Thymus (tissue), 11 donors: ENCODE measurements at regions not wholly inside any gene's neighbourhood (a gene's known extent, or its start where the extent isn't known, plus 50 kb on each side); places are given as distances from the start of the nearest gene placed in this dataset.
A peak's percentile ranks its signal among the peaks of the same experiment; 100 is the strongest.
"Not testable (repeated sequence)": the region's sequence is repeated elsewhere in the genome, so short reads cannot be mapped to it uniquely, and the experiment has no call there.

Experiments
- DNase-seq, 9 donors: peaks; one replicate each; pipeline ENCODE4 v3.0.0-alpha.2; 2013; ENCODE audit warnings: low spot score in 9 of 9, low read depth in 6 of 9, missing footprints in 1 of 9
- H3K27ac ChIP-seq, 2 donors: one replicate each; pipeline ENCODE4 v1.5.1; 2013; ENCODE audit warnings: control low read depth in 1 of 2, low read depth in 1 of 2, low read length in 1 of 2, mild to moderate bottlenecking in 1 of 2, moderate library complexity in 1 of 2
- H3K27me3 ChIP-seq, 2 donors: one replicate each; pipeline ENCODE4 v1.5.1; 2013; ENCODE audit warnings: low read length in 1 of 2; ENCODE audit not compliant: control insufficient read depth in 2 of 2, insufficient read depth in 1 of 2
- H3K36me3 ChIP-seq, 2 donors: one replicate each; pipeline ENCODE4 v1.5.1; 2013; ENCODE audit warnings: low read length in 1 of 2, mild to moderate bottlenecking in 1 of 2, moderate library complexity in 1 of 2; ENCODE audit not compliant: control insufficient read depth in 2 of 2, insufficient read depth in 2 of 2
- H3K4me1 ChIP-seq, 2 donors: one replicate each; pipeline ENCODE4 v1.5.1; 2013; ENCODE audit warnings: low read length in 2 of 2; ENCODE audit not compliant: control insufficient read depth in 2 of 2, insufficient read depth in 2 of 2
- H3K4me3 ChIP-seq, 2 donors: one replicate each; pipeline ENCODE4 v1.5.1; 2013; ENCODE audit warnings: low read length in 2 of 2, control low read depth in 1 of 2, mild to moderate bottlenecking in 1 of 2
- H3K9me3 ChIP-seq, 2 donors: one replicate each; pipeline ENCODE4 v1.5.1; 2013; ENCODE audit warnings: low read length in 1 of 2, mild to moderate bottlenecking in 1 of 2; ENCODE audit not compliant: control insufficient read depth in 2 of 2, insufficient read depth in 1 of 2
- WGBS: extraction: QIAGEN DNeasy Blood & Tissue Kit; methylation state at CpG from one replicate; pipeline ENCODE4 v1.1.7; 2013; 5-methylcytosine and 5-hydroxymethylcytosine counted together
- donor health status: healthy.

GRCh38 chr1:72371259-72372035 lies 89.1 kb upstream of the NEGR1 start:
- Histone ChIP-seq H3K36me3 (no peaks in the 10 kb centered on the region), H3K27ac (no peak overlapping the region), H3K4me3 (no peak overlapping the region), H3K9me3 (no peaks in the 10 kb centered on the region), H3K4me1 (peaks cover 0 to 7% of the 10 kb centered on the region in 2 donors), H3K27me3 (no peaks in the 10 kb centered on the region)
- DNase-seq: peak in 1 of 9 donors; percentile 26
- 57% methylated on average over 3 of the region's 3 CpGs for WGBS

DNA sequence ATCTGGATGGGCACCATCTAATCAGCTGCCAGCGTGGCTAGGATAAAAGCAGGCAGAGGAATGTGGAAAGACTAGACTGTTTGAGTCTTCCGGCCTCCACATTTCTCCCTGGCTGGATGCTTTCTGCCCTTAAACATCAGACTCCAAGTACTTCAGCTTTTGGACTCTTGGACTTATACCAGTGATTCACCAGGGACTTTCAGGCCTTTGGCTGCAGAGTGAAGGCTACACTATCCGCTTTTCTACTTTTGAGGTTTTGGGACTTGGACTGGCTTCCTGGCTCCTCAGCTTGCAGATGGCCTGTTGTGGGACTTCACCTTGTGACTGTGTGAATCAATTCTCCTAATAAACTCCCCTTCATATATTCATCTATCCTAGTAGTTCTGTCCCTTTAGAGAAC lies 88.5 kb upstream of the NEGR1 start:
- DNase-seq, H3K27ac ChIP-seq, H3K9me3 ChIP-seq, H3K27me3 ChIP-seq, H3K4me1 ChIP-seq, H3K36me3 ChIP-seq, H3K4me3 ChIP-seq: not testable (repeated sequence)
- WGBS: 98% methylated on average over 3 of the region's 3 CpGs

- 93% methylated on average over 1 of the region's 1 CpG for WGBS
- no peak overlapping the region for H3K27ac ChIP-seq
- H3K27me3 ChIP-seq: no peaks in the 10 kb centered on the region
- peaks cover 0 to 9% of the 10 kb centered on the region in 2 donors for H3K4me1 ChIP-seq
- no peak overlapping the region for H3K4me3 ChIP-seq
- H3K9me3 ChIP-seq: no peaks in the 10 kb centered on the region
- no peaks in the 10 kb centered on the region for H3K36me3 ChIP-seq
- DNase-seq: peak in 1 of 9 donors; percentile 30
Observed at GRCh38 chr1:72369069-72369757, 86.9 kb upstream of the NEGR1 start.

- Histone ChIP-seq H3K4me3 (no peak overlapping the region), H3K27me3 (no peaks in the 10 kb centered on the region), H3K36me3 (no peaks in the 10 kb centered on the region), H3K27ac (no peak overlapping the region), H3K4me1 (peaks cover 0 to 5% of the 10 kb centered on the region in 2 donors), H3K9me3 (no peaks in the 10 kb centered on the region)
- peak in 1 of 9 donors; percentile 49 for DNase-seq
- 9% methylated on average over 1 of the region's 1 CpG for WGBS
Observed at GRCh38 chr1:72366466-72366865, 84.1 kb upstream of the NEGR1 start.

GRCh38 chr1:72365693-72366092 lies 83.4 kb upstream of the NEGR1 start:
- Histone ChIP-seq H3K4me1 (peaks cover 0 to 3% of the 10 kb centered on the region in 2 donors), H3K27me3 (no peaks in the 10 kb centered on the region), H3K9me3 (no peaks in the 10 kb centered on the region), H3K36me3 (no peaks in the 10 kb centered on the region), H3K4me3 (no peak overlapping the region), H3K27ac (no peak overlapping the region)
- no peak for DNase-seq
- WGBS: 71% methylated on average over 3 of the region's 3 CpGs

DNA sequence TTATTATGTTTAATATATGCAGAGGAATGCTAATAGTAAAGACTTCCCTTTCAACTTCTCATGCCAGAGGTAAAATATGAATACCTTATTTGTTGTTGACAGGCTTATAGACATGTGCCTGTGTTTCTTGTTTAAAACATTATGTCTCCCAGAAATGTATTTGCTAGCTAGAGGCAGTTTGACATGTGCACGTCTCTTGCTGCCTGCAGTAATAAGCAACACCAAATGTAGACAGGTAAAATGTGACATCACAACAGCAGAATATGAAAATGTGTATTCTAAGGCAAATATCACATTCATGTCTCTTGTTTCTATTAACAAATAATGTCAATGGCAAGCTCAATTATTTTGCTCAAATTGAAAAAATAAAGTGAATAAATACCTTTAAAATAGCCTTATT lies 80.2 kb upstream of the NEGR1 start:
- Histone ChIP-seq H3K27me3 (no peaks in the 10 kb centered on the region), H3K4me3 (no peak overlapping the region), H3K9me3 (no peaks in the 10 kb centered on the region), H3K36me3 (no peaks in the 10 kb centered on the region), H3K4me1 (peaks cover 0 to 3% of the 10 kb centered on the region in 2 donors), H3K27ac (no peak overlapping the region)
- DNase-seq: no peak
- WGBS: 93% methylated on average over 1 of the region's 1 CpG

GRCh38 chr1:72357411-72357810 lies 75.1 kb upstream of the NEGR1 start:
- H3K27ac ChIP-seq: no peak overlapping the region
- no peaks in the 10 kb centered on the region for H3K9me3 ChIP-seq
- DNase-seq: peak in 1 of 9 donors; percentile 0
- no peaks in the 10 kb centered on the region for H3K27me3 ChIP-seq
- no peaks in the 10 kb centered on the region for H3K36me3 ChIP-seq
- no peaks in the 10 kb centered on the region for H3K4me1 ChIP-seq
- WGBS: 96% methylated on average over 1 of the region's 1 CpG
- no peak overlapping the region for H3K4me3 ChIP-seq

- Histone ChIP-seq H3K9me3 (no peaks in the 10 kb centered on the region), H3K36me3 (no peaks in the 10 kb centered on the region), H3K27ac (no peak overlapping the region), H3K4me3 (no peak overlapping the region), H3K27me3 (no peaks in the 10 kb centered on the region), H3K4me1 (no peaks in the 10 kb centered on the region)
- WGBS: 98% methylated on average over 3 of the region's 3 CpGs
- no peak for DNase-seq
Observed at GRCh38 chr1:72355899-72356298, 73.6 kb upstream of the NEGR1 start.

DNA sequence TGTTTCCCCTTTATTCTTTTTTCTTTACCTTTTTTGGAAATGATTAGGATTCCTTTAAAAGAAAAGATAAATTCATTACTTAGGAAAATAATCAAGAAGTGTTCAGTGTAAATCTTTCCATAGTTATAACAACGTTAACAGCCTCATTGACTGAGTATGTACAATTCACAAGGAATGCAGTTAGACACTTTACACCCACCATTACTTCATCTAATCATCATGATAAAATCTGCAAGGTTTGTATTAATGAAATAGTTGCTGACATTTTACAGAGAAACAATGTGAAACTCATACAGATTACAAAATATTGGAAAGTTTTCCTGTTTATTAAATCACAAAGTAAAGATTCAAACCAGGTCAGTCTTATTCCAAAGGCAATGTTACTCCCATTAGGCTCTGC lies 59.3 kb upstream of the NEGR1 start:
- no peaks in the 10 kb centered on the region for H3K4me1 ChIP-seq
- H3K36me3 ChIP-seq: no peaks in the 10 kb centered on the region
- no peaks in the 10 kb centered on the region for H3K9me3 ChIP-seq
- DNase-seq: no peak
- no peak overlapping the region for H3K4me3 ChIP-seq
- H3K27ac ChIP-seq: no peak overlapping the region
- no CpG with 5 or more reads among the region's 1 CpG for WGBS
- no peaks in the 10 kb centered on the region for H3K27me3 ChIP-seq
